GM12864 (cell line): ENCODE measurements at regions not wholly inside any gene's neighbourhood (a gene's known extent, or its start where the extent isn't known, plus 50 kb on each side); places are given as distances from the start of the nearest gene placed in this dataset.

Experiments
- DNase-seq: peaks from one replicate; pipeline ENCODE4 v3.0.0-alpha.2; 2011; ENCODE audit warnings: low read depth
- H3K4me3 ChIP-seq: 2 replicates; pipeline ENCODE4 v1.5.1; 2011; ENCODE audit warnings: mild to moderate bottlenecking, low read depth, low read length, control low read depth
- TF ChIP-seq, protein P1 (sequence below): IDR thresholded peaks from 2 replicates; pipeline ENCODE4 v1.5.1; 2011; ENCODE audit warnings: low read depth, mild to moderate bottlenecking, moderate library complexity, low read length, control low read depth, inconsistent platforms; ENCODE audit errors: missing control alignments

DNA sequence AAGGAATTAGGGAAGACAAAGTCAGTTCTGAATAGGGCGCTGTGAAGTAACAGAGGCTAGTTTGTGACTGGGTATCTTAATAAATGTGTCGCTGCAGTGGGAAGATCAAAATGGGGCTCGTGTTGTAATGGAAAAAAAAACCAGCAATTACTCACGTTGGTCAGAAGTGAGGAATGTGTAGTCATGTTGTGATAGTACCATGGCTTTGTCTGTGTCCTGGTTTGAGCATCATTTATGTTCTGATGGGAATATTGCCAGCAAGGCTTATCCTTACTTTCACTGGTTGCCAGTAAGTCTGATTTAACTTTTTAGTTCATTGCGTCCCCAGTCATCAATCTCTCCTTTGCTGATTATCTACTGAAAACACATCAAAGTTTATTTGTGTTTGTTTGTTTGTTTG is 467.6 kb downstream of the NYAP2 start:
- H3K4me3 ChIP-seq = no peak overlapping the region
- TF ChIP-seq, protein P1, sequence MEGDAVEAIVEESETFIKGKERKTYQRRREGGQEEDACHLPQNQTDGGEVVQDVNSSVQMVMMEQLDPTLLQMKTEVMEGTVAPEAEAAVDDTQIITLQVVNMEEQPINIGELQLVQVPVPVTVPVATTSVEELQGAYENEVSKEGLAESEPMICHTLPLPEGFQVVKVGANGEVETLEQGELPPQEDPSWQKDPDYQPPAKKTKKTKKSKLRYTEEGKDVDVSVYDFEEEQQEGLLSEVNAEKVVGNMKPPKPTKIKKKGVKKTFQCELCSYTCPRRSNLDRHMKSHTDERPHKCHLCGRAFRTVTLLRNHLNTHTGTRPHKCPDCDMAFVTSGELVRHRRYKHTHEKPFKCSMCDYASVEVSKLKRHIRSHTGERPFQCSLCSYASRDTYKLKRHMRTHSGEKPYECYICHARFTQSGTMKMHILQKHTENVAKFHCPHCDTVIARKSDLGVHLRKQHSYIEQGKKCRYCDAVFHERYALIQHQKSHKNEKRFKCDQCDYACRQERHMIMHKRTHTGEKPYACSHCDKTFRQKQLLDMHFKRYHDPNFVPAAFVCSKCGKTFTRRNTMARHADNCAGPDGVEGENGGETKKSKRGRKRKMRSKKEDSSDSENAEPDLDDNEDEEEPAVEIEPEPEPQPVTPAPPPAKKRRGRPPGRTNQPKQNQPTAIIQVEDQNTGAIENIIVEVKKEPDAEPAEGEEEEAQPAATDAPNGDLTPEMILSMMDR = no peak
- no peak for DNase-seq

DNA sequence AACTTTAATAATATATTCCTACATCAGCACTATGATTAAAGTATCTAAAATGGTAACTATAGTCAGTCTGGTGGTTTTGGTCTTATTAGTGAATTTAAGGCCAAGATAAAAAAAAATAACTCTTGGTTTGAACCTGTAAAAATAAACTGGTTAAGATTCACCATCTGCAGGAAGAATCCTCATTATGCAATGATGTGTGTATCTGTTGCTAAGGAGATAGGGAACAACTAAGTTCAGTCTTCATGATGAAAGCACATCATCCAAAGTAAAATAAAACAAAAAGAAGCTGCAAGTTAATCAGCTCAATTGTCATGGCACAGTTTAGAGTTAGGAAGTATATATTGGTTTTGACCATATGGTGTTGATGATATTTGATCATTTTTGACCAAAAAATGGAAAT is 466.0 kb downstream of the NYAP2 start:
- no peak overlapping the region for H3K4me3 ChIP-seq
- no peak for DNase-seq
- TF ChIP-seq, protein P1 = no peak

DNA sequence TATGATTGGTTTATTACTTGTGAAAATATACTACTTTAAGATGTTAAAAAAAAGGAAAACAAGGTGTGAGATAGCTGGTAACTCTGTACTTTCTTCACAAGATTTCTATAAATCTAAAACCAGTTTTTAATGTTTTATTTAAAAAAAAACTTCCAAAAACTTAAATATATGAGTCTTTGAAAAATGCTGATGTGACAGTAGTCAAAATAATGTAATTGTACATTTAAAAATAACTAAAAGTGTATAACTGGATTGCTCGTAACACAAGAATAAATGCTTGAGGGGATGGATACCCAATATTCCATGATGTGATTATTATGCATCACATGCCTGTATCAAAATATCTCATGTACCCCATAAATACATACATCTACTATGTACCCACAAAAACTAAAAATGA is 464.9 kb downstream of the NYAP2 start:
- no peak overlapping the region for H3K4me3 ChIP-seq
- no peak for DNase-seq
- TF ChIP-seq, protein P1 = no peak

DNA sequence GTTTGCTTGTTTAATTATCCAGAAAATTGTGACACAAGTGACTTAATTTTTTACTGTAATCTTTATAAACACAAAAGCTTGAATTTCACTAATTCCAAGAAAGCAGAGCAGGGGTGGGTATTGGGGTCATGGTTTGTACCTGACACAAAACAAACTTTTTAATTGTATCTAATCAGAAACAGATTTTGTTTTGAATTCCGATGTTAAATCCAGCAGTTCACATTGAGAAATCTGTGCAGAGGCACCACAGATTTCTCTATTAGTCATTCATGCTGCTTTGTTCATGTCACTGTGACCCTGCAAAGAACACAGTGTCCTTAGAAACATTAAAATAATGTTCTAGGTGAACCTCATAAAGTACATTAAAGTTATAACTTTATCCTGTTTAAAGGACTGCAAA is 443.4 kb downstream of the NYAP2 start:
- TF ChIP-seq, protein P1 = no peak
- no peak overlapping the region for H3K4me3 ChIP-seq
- DNase-seq = no peak

- no peak for DNase-seq
- TF ChIP-seq, protein P1 = no peak
- no peak overlapping the region for H3K4me3 ChIP-seq
These were observed 441.8 kb downstream of the NYAP2 start for GRCh38 chr2:225841314-225841713.

DNA sequence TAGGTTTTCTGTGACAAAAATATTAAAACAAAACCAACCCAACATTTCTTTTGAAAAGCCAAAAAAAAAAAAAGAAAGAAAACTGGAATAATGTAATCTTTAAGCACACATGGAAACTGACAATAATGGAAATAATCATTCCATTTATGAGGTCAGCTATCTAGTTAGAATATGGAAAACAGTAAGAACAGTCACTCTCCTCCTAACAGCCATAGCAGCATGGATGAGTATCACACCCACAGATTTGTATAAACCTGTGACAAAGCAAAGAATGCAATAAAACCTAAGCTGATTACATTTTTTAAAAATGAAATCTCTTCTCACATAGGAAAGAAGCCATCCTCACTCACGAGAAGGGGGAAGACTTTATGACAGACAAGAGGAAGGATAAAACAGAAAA is 437.8 kb downstream of the NYAP2 start:
- TF ChIP-seq, protein P1 = no peak
- no peak for DNase-seq

DNA sequence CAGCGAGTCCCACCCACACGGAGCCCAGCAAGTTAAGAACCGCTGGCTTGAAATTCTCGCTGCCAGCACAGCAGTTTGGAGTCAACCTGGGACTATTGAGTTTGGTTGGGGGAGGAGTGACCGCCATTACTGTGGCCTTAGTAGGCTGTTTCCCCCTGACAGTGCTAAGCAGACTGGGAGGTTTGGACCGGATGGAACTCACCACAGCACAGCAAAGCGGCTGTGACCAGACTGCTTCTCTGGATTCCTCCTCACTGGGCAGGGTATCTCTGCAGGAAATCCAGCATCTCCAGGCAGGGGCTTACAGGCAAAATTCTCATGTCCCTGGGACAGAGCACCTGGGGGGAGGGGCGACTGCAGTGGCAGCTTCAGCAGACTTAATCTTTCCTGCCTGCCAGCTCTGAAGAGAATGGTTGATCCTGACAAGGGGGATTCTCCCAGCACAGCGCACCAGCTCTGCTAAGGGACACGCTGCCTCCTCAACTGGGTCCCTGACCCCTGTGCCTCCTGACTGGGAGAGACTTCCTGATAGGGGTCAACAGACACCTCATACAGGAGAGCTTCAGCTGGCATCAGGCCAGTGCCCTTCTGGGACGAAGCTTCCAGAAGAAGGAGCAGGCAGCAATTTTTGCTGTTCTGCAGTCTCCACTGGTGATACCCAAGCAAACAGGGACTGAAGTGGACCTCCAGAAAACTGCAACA is 425.4 kb downstream of the NYAP2 start:
- DNase-seq = no peak
- no peak overlapping the region for H3K4me3 ChIP-seq
- TF ChIP-seq, protein P1 = no peak

More for the DNA sequence above, 437.8 kb downstream of the NYAP2 start:
- no peak overlapping the region for H3K4me3 ChIP-seq
